Myocyte (in vitro differentiated cells): ENCODE measurements at regions not wholly inside any gene's neighbourhood (a gene's known extent, or its start where the extent isn't known, plus 50 kb on each side); places are given as distances from the start of the nearest gene placed in this dataset.

Experiments used
- DNase-seq: peaks from one replicate; pipeline ENCODE4 v3.0.0-alpha.2; 2012; ENCODE audit warnings: low read depth

DNA sequence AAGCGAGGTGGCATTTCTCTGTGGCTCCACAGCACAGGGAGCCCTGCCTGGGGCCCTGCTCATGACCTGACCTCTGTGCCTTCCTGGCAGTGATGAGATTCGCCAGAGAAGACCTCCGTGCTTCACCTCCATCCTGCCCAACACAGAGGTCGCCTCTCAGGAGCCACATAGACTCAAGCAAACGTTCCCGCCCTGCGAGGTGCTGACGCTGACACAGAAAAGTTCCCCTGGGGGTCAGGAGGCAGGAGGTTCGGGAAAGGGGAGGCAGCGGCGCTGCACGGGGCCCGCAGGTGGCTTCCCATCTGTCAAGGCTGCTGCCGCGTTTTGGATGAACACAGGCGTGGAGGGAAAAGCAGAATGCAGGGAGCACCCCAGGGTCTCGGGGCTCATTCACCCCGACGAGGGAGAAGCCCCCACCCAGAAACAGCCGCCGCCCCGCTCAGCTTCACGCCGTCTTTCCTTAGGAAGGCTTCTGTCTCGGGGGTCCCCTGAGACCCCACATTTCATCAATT lies 579.6 kb upstream of the SALL3 start:
- DNase-seq, result no peak

DNA sequence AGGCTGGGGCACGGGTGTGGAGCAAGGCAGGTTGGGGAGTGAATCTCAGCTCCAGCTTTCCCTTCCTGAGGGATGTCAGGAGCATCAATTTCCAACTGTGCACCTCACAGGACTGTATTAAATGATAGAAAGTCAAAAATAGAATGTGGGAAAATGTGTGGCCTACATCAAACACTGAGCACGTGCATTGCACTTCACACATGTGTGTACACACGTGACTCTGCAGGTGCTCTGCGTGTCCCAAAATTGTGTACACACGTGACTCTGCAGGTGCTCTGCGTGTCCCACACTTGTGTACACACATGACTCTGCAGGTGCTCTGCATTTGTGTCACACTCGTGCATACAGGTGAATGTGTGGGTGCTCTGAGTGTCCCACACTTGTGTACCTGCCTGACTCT lies 577.2 kb upstream of the SALL3 start:
- no peak for DNase-seq

DNA sequence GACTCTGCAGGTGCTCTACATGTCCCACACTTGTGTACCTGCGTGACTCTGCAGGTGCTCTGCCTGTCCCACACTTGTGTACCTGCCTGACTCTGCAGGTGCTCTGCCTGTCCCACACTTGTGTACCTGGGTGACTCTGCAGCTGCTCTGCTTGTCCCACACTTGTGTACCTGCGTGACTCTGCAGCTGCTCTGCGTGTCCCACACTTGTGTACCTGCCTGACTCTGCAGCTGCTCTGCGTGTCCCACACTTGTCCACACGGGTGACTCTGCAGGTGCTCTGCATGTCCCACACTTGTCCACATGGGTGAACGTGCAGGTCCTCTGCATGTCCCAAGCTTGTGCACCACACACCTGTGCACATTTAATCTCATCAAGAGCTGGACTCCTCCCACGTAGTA lies 576.7 kb upstream of the SALL3 start:
- no peak for DNase-seq

DNA sequence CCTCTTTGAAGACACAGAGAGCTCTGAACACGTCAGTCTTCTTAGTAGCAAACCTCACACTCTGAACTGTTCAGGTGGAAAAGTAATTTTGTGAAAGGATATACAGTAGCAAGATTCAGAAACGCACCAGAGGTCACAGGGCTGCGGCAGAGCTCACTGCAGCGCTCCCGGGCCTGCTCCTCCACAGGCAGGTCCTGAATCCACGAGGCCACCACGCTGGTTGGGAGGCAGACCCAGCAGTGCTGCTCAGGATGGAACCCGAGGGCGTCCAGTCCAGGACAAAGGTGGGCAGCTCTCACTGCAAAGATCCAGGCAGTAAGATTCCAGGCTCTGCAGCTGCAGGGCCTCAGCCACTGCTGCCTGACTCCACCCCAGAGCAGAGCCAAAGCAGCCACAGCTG lies 576.2 kb upstream of the SALL3 start:
- DNase-seq, result no peak

DNA sequence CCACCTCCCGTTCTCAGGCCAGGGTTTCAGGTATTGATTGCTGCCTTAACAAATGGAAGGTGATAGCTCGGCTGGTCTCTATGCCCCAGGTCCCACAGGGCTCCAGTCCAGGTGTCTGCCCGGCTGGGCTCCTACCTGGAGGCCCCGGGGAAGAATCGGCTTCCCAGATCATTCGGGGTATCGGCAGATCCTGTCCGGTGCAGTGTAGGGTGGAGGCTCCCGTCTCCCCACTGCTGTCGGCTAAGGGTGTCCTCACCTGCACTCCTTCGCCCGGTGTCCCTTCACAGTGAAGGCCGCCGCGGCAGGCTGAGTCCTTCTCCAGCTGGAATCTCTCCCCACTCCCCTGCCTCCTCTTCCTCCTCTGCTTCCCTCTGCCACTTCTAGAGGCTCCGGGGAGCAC lies 573.9 kb upstream of the SALL3 start:
- DNase-seq, result no peak

DNA sequence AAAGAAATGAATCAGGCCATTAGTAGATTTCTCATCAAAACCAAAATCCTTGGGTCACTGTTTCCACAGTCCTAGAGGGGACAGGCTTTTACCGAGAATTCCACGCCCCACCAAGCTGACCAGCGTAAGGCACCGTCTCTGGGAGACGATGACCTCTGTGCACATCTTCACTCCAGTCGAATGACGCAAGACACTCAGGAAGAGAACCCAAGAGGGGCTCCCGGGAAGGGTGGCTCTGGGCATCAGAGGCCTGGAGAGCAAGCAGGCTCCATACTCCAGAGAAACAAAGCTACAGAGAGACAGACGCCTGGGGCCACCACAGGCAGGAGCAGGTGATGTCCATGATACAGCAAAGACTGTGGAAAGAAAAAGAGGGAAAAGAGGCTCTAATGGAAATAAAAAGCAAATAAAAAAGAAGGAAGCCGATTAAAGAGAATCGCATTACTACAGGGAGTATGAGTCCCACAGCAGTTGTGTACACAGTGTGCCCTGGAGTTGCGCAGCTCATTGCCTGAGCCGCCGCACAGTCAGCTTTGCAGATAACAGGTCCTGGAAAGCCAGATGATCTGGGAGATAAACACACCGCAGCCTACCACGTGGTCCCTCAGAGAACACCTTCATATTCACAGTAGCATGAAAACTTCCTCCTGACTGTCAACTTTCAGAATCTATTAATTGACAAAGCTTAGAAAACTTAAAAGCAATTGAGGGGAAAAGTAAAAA lies 572.7 kb upstream of the SALL3 start:
- no peak for DNase-seq

DNA sequence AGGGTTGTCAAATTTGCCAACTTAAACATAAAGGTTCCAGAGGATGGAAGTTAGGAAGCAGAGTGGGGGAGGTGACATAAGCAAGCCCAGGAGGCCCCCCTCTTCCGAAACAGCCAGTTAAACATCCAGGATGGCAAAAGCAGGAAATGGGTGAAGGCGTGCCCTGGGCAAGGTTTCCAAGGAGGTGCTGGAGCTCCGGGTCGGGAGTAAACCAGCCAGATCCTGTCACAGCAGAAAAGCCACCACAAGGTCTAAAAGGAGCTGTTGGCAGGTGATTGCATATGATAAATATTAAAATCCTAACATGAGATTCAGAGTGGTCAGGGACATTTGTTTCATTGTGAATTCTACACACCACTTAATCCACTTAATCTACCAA lies 572.2 kb upstream of the SALL3 start:
- no peak for DNase-seq

DNA sequence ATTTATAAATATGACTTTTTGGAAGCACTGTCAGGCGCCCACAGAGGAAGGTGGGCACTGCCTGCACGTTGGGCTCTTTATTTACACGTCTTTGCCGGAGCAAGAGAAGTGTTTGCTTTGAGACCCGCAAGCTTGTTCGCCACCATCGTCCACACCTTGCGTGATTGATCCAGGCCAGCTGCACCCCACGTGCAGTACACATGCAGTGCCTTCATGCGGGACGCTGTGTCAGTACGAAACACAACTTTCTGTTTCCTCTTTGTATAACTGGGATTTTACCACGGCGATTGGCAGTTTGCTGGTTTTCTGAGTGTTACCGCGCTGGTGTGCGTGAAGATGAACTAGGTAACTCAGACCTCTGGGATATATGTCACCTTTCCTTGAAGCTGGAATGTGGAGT lies 571.0 kb upstream of the SALL3 start:
- no peak for DNase-seq

DNA sequence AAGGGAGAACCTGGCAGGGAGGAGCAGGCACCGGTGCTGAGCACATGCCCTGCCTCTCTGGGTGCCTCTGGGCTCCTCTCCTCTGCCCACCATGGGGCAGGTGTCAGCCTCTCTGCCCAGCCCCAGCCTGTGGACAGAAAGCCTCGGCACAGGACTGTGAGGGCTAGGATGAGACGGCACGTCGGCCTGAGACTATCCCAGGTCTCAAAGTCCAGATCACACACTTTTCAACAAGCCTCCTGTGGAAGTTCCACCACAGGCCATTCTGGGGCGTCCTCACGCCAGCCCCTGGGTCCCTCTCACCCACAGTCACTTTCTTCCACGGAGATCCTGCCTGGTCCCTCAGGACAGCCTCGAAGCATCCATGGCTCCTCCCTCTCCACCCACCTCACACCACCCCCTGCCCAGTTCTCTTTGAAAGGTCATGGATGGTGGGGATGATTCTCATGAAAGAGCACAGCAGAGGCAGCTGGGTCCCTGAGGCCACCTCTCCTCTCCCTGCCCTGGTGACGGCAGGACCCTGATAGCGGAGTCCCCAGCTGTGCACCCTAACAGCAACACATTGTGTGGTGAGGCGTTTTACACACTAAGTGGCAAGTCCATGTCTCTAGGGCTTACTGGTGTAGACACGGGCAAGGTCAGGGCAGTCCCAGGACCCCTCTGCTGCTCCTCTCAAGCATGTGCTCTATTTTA lies 569.4 kb upstream of the SALL3 start:
- DNase-seq, result no peak

DNA sequence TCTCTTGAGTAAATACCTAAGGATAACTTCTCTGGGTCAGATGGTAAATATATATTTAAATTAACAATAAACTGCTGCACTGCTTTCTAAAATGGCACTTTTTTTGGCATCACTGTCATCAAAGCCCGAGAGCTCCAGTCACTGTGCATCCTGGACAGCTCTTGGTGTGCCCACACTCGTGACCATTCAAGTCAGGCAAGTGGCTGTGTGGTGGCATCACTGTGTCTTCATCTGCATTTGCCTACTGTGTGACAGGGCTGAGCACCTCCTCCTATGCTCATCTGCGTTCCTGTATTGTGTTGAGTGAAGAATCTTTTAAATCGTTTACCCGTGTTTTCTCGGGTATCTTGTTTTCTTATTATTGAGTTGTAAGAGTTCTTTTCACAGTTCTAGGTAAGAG lies 568.1 kb upstream of the SALL3 start:
- no peak for DNase-seq

DNA sequence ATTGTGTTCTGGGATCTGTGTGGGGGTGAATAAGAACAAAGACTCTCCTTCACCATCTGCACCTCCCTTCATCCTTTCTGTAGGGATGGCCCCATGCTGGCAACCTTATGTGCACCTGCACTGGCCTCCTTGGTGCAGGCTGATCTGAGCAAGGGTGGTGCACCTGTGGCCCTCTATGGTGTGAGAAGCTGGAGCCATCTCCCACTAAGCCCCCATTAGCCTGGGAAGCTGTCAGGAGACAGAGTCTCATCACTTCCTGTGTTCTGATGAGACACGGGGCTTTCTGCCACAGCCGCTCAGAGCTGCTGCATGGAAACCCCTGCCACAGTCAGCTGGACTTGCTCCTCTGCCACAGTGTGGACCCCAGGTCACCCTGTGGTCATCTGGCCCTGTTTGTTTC lies 565.3 kb upstream of the SALL3 start:
- no peak for DNase-seq

DNA sequence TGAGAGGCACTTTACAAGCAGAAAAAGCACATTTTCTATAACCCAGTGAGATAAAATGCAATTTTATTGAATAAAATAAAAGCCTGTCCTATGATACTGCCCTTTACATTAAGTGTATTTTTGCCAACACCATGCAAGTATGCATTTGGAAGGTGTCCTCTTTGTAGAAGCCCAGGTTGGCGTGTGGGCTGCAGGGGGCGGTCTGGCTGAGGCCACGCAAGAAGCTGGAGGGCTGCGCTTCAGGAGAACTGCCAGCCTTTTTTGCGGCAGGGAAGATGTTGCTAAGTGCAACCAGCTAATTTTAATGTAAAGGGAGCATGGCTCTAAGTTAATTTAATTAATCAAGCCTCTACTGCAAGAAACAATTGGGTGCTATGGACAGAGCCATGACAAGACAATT lies 562.8 kb upstream of the SALL3 start:
- DNase-seq, result no peak

DNA sequence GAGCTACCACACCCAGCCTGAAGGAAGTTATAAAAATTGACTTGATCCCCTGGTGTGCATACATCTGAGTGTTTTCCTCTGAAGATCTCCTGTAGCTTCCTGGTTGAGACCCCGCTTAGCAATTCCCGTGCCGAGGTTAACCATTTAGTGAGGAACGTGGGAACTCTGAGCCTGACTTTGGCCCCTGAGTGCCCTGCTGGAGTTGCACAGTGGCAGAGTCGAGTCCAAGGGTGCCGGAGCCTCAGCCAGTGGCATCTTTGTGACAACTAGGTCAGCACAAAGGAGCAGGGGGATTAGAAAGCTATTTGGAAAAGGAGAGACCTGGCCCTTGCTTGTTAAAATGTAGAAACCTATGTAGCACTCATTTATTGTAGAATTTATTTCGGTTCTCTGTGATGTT lies 561.2 kb upstream of the SALL3 start:
- DNase-seq, result no peak

DNA sequence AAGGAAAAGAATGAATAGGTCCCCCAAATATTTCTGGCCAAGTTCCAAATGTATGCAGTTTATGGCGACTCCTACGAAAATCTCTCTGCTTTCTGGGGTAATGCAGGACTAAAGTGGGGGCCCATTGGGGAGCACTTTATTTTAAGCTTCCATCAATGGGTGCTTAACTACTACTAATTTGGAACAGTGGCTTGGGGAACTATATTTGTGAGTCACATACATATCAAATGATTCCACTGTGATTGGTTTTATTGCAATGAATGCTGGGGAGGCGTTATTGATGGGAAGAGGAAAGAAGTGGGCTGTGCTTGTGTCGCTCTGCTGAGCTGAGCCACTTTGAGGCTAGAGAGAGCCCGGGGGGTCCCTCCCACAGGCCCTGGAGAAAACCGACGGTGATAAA lies 560.4 kb upstream of the SALL3 start:
- no peak for DNase-seq

DNA sequence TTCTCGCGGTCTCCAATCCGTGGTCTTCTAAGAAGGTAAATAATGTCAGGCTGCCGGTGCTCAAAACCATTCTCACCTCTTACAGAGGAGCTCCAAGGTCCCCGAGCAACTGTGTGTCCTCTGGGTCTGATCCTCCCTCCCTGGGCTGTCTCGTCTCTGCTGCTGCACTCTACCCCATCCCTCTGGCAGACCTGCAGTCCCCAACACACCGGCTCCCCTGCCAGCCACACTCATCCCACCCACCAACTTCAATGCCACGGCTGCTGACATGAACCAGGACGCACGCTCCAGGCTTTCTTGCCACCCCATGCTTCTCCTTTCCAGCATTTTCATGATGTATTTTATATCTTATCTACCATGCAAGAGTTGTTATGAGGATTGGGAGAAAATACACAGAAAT lies 559.5 kb upstream of the SALL3 start:
- no peak for DNase-seq

DNA sequence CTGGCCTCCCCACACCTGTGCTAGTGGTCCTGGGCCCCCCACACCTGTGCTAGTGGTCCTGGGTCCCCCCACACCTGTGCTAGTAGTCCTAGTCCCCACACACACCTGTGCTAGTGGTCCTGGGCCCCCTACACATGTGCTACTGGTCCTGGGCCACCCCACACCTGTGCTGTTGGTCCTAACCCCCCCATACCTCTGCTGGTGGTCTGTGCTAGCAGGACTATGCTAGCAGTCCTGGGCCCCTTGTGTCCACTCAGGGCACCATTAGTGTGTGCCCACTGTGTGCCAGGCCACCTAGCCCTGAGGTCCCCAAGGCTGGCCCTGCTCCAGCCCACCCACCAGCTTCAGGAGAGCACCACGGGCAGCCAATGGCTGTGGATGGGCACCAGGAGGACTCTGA lies 558.2 kb upstream of the SALL3 start:
- no peak for DNase-seq

DNA sequence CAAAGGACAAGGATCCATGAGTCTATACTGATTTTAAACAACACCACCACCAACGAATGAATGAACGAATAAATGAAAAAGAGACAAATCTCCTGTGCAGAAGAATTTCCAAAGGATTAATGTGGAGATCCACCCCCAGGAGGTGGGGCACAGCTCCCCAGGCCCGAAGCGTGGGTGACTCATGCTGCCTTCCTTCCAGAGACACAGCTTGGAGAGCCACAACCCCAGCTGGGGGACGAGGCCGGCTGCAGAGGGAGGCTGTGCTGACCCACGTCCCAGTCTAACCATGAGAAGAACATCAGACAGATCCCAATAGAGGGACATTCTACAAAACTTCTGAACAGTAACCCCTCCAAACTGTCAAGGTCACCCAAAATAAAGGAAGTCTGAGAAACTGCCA lies 557.3 kb upstream of the SALL3 start:
- DNase-seq, result no peak

DNA sequence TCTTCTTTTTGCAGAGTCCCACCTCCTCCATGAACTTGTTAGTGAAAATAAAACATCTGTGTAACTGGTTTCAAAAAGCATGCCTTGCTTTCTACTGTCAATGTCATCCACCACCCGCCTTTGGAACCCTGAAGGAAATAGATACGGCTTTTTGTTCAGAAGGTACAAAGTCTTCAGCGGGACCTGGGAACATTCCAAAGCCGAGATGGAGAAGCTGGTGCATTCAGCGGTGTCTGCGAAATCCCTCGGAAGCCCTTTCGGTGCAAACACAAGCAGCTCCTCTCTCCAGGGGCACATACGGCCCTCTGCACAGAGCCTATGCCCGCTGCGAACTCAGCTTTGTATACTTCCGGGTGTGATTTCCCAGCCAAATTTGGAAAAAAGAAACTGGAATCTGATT lies 555.8 kb upstream of the SALL3 start:
- DNase-seq, result no peak

DNA sequence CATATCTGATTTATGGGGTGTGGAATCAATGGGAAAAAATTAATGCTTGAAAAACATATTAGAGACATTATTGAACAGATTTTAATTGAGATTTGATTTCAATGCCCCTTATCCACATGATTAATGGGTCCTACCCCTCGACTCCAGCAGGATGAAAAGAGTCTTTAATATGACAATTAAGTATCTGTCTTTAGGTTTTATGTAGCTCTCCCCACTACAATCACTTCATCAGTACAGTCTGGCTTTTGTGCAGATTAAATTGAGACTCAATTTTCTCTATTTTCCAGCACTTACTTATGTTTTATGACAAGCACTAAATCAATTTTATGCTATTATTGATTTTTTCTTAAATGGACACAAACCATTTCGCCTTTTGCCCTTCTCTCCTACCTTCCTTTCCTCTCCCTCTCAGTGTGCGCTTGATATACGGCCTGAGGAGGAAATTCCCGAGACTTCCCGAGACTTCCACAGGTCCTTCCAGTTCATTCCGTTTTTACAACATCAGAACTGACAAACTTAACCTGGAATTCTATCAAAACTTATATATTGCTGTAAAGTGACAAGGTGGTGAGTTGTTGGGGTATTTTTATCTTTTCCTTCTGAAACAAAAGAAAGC lies 555.1 kb upstream of the SALL3 start:
- DNase-seq, result no peak

DNA sequence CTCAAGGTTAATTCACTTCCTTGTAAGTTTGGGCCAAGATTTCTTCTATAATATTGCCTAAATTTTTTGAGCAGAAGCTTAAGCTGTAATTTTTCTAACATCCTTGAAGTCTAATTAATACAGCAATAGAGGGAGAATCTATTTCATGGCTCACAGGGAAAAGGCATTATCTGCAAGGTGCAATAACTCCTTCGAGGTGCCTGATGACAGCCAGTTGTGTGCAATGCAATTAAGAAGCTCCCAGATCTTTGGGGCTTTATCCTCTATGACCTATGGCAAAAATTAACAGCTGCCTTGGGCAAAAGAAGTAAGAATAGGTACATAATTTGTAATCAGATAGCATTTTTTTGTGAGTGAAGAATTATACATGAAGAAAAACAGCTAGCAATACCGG lies 554.6 kb upstream of the SALL3 start:
- DNase-seq, result no peak

DNA sequence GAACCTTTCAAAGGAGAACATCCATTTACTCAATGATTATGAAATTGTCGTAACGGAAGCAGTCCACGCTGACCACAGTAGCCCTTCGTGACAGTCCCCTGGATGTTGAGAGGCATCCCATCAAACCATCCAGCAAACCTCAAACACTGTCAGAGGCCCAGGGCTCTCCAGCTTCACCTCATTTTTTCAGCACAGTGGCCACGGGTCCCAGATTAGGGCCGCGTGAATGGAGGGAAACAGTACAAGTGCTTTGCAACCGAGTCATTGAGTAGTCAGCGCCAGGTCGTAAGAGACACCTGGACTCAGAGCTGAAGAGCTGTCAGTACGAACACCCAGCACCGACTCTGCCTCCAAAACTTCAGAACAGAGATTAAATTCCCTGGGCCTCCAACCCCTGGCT lies 552.5 kb upstream of the SALL3 start:
- DNase-seq, result no peak
